Loucy (cell line): ENCODE measurements at regions not wholly inside any gene's neighbourhood (a gene's known extent, or its start where the extent isn't known, plus 50 kb on each side); places are given as distances from the start of the nearest gene placed in this dataset.

Experiments used
- EZH2phosphoT487 ChIP-seq: fragments of 200-600 bp; IDR thresholded peaks from 2 replicates; pipeline ENCODE4 v1.6.1; 2018; ENCODE audit warnings: antibody characterized with exemption, mild to moderate bottlenecking, moderate library complexity, borderline replicate concordance
- TF ChIP-seq, protein P1 (sequence below): fragments of 200-600 bp; sonication (generic); conservative IDR thresholded peaks from 2 replicates; pipeline ENCODE4 v1.5.1; 2014; ENCODE audit warnings: mild to moderate bottlenecking, antibody characterized with exemption, low read length

DNA sequence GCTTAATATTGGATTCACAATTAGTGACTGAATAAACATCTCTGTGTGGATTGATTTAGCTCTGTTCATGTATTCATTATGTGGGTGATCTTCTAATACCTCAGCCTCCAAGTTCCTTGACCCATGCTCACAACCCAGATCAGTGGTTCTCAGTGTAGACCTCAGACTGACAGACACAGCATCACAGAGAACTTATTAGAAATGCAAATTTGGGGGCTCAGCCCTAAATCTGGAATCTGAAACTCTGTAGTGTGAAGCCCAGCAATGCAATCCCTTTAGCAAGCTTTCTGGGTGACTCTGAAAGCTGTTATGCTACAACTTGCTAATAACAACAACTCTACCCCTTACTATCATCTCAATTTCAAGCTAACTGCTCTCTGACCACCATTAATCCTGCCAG is 273.1 kb upstream of the FANCL start:
- TF ChIP-seq, protein P1, sequence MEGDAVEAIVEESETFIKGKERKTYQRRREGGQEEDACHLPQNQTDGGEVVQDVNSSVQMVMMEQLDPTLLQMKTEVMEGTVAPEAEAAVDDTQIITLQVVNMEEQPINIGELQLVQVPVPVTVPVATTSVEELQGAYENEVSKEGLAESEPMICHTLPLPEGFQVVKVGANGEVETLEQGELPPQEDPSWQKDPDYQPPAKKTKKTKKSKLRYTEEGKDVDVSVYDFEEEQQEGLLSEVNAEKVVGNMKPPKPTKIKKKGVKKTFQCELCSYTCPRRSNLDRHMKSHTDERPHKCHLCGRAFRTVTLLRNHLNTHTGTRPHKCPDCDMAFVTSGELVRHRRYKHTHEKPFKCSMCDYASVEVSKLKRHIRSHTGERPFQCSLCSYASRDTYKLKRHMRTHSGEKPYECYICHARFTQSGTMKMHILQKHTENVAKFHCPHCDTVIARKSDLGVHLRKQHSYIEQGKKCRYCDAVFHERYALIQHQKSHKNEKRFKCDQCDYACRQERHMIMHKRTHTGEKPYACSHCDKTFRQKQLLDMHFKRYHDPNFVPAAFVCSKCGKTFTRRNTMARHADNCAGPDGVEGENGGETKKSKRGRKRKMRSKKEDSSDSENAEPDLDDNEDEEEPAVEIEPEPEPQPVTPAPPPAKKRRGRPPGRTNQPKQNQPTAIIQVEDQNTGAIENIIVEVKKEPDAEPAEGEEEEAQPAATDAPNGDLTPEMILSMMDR: no peak
- TF ChIP-seq EZH2phosphoT487: no peak
